HG03575 (cell line): ENCODE measurements at regions not wholly inside any gene's neighbourhood (a gene's known extent, or its start where the extent isn't known, plus 50 kb on each side); places are given as distances from the start of the nearest gene placed in this dataset.
"Not testable (repeated sequence)": the region's sequence is repeated elsewhere in the genome, so short reads cannot be mapped to it uniquely, and the experiment has no call there.

ENCODE experiments used
- ATAC-seq: cut with Tn5 transposase; IDR thresholded peaks from one replicate; pipeline ENCODE4 v1.9.1; 2021; ENCODE audit not compliant: unreplicated experiment, insufficient number of reproducible peaks, low FRiP score; ENCODE audit errors: extremely low read depth

GRCh38 chr1:164006186-164006585 lies 552.8 kb upstream of the PBX1 start:
- ATAC-seq: not testable (repeated sequence)

GRCh38 chr1:164006621-164007020 lies 552.4 kb upstream of the PBX1 start:
- no peak for ATAC-seq

- ATAC-seq: no peak
These were observed 541.7 kb upstream of the PBX1 start for GRCh38 chr1:164017239-164017638.

- no peak for ATAC-seq
These were observed 538.6 kb upstream of the PBX1 start for GRCh38 chr1:164020391-164020790.

GRCh38 chr1:164021813-164022212 lies 537.2 kb upstream of the PBX1 start:
- no peak for ATAC-seq

GRCh38 chr1:164033782-164034181 lies 525.2 kb upstream of the PBX1 start:
- no peak for ATAC-seq

GRCh38 chr1:164040754-164041153 lies 518.2 kb upstream of the PBX1 start:
- ATAC-seq: no peak

- ATAC-seq: no peak
These were observed 507.2 kb upstream of the PBX1 start for GRCh38 chr1:164051782-164052181.

GRCh38 chr1:164054331-164054730 lies 504.7 kb upstream of the PBX1 start:
- ATAC-seq: no peak

GRCh38 chr1:164058198-164058597 lies 500.8 kb upstream of the PBX1 start:
- ATAC-seq: no peak

GRCh38 chr1:164061528-164061927 lies 497.5 kb upstream of the PBX1 start:
- ATAC-seq: no peak

- no peak for ATAC-seq
These were observed 494.5 kb upstream of the PBX1 start for GRCh38 chr1:164064501-164064900.

- no peak for ATAC-seq
These were observed 487.7 kb upstream of the PBX1 start for GRCh38 chr1:164071288-164071687.

- no peak for ATAC-seq
These were observed 472.2 kb upstream of the PBX1 start for GRCh38 chr1:164086832-164087231.

- ATAC-seq: no peak
These were observed 471.0 kb upstream of the PBX1 start for GRCh38 chr1:164087906-164088453.

- ATAC-seq: no peak
These were observed 466.2 kb upstream of the PBX1 start for GRCh38 chr1:164092603-164093353.

GRCh38 chr1:164093543-164093942 lies 465.4 kb upstream of the PBX1 start:
- no peak for ATAC-seq

- ATAC-seq: no peak
These were observed 457.2 kb upstream of the PBX1 start for GRCh38 chr1:164101802-164102201.

GRCh38 chr1:164131949-164132348 lies 427.0 kb upstream of the PBX1 start:
- ATAC-seq: no peak

GRCh38 chr1:164137273-164137925 lies 421.6 kb upstream of the PBX1 start:
- ATAC-seq: no peak
